Effector CD8-positive, alpha-beta T cell (primary cell): ENCODE measurements at regions not wholly inside any gene's neighbourhood (a gene's known extent, or its start where the extent isn't known, plus 50 kb on each side); places are given as distances from the start of the nearest gene placed in this dataset.
"Not testable (repeated sequence)": the region's sequence is repeated elsewhere in the genome, so short reads cannot be mapped to it uniquely, and the experiment has no call there.

Source experiments
- DNase-seq: peaks from one replicate; lab custom pipeline; 2025; lab: John Stamatoyannopoulos, UW

DNA sequence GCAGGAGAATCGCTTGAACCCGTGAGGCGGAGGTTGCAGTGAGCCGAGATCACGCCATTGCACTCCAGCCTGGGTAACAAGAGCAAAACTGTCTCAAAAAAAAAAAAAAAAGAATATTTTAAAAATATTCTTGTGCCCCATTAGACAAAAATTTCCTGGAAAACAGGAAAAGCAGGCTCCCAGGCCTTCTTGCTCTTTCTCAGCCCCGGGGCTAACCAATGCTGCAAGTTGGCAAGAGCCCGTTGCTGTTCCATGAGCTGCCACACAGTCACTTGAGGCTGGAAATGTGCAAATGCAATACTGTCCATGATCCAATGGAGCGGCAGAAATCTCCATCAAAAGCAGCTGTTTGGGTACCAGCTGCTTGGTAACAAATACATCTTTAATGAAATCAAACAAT, 994.7 kb downstream of the VRK1 start:
- DNase-seq, result no peak

GRCh38 chr14:97796511-97796910, 999.3 kb downstream of the VRK1 start:
- no peak for DNase-seq

DNA sequence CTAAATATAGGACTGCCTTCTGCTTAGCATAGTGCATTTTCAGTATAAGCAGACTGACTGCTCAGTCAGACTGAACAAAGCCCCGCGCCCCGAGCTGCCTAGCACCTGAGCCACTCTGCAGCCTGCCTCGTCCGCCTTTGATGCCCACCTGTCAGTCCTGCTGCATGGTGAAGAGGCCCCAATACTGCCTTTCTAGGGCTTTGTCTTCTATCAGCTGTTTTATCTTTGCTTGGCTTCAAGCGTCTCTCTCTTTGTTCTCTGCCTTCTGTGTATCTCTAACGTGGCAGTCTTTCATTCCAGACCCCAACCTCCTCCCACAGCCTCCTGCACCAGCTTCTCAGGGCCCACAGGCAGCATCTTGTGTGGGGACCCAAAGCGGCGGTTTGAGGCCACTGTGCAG, 1001.0 kb downstream of the VRK1 start:
- DNase-seq, result no peak

- no peak for DNase-seq
These were observed 1005.5 kb downstream of the VRK1 start for GRCh38 chr14:97802430-97803373.

DNA sequence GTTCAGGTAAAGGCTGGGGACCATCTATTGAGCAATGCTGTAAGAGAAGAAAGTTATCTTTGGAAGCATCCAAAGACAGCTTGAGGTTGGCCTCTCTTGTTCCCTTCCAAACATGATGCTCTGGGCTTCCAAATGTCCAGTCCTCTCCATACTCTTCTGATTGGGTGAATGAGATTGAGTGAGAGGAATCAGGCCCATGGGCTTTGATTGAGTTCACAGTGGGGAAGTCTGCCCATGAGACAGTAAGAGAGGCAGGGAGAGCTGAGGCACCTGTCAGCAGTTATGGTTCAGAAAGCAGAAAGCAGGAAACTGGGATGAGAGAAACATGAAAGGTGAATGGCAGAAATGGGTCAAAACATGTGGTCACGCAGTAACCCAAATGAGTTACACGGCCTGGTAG, 1006.9 kb downstream of the VRK1 start:
- DNase-seq, result no peak

- DNase-seq, result no peak
These were observed 1009.7 kb downstream of the VRK1 start for GRCh38 chr14:97806891-97807290.

GRCh38 chr14:97808541-97808940, 1011.4 kb downstream of the VRK1 start:
- not testable (repeated sequence) for DNase-seq

- no peak for DNase-seq
These were observed 1016.4 kb downstream of the VRK1 start for GRCh38 chr14:97813556-97813955.

GRCh38 chr14:97820781-97821180, 1023.6 kb downstream of the VRK1 start:
- DNase-seq, result no peak

- no peak for DNase-seq
These were observed 1027.0 kb downstream of the VRK1 start for GRCh38 chr14:97824218-97824617.

GRCh38 chr14:97827746-97828145, 1030.6 kb downstream of the VRK1 start:
- no peak for DNase-seq

- no peak for DNase-seq
These were observed 1035.6 kb downstream of the VRK1 start for GRCh38 chr14:97832776-97833175.

- DNase-seq, result no peak
These were observed 1041.8 kb downstream of the VRK1 start for GRCh38 chr14:97838986-97839385.

GRCh38 chr14:97840159-97840558, 1043.0 kb downstream of the VRK1 start:
- DNase-seq, result no peak

DNA sequence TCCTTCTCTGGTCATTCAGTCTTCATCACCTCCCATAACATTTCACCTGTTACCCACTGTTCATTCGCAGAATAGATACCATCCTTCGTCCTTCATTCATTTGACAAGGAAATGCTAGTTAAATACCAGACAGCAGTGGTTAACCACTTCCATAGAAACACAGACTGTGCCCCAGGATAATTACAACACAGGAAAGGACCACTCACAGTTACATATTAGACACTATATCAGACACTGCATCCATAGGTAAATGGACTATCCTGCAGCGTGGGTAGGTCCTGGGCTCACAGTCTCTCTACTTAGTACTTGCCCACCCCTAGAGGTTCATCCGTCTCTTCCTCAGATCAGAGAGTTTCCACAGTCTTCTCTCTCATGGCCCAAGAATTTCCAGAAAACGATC, 1044.6 kb downstream of the VRK1 start:
- DNase-seq, result no peak

DNA sequence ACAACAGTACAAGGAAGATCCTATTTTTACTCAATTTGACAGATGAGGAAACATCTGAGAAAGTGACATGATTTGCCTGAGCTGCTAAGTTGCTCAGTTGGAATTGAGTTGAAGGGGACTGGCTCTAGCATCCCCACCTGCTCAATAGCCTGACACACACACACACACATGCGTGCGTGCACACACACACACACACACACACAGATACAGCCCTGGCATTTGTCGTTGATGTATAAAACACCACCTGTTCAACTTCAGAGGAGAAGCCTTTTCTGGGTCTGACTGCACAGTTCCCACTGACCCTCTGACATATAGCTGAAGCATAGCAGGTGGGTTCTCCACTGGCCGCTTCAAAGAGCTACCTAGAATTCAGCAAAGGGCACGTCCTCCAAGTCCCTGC, 1045.9 kb downstream of the VRK1 start:
- DNase-seq, result no peak

DNA sequence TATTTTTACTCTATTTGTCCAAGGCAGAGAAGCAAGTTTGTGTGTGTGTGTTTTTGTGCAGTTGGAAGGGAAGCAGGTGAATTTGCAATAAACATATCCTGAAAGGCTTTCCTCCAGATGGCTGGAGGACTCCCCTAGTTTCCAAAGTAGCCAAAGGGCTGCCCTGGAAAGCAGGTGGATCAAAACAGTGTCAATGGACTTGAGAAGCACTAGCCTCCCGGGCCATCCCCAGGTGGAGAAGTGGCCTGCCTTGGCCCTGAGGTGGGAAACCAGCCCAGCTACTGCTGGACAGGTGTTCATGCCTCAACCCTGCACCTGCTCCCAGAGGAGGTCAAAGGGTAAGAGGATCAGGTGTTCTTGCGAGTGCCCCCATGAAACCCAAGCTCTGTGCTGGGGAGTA, 1046.9 kb downstream of the VRK1 start:
- DNase-seq, result no peak

DNA sequence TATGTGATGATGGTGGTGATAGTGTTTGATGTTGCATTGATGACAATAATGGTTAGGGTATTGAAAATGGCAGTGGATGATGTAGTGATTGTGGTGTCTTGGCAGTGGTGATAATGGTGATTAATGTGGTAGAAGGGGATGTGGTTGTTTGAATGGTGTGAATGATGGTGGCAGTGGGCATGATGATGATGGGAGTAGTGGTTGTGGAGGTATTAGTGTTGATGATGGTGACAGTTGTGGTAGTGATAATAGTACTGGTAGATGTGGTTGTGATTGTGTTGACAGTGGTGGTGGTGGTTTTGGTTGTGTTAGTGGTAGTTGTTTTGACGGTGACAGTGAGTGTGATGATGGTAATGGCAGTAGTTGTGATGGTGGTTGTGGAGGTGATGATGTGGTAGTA, 1049.0 kb downstream of the VRK1 start:
- no peak for DNase-seq

- DNase-seq, result no peak
These were observed 1051.3 kb downstream of the VRK1 start for GRCh38 chr14:97848317-97848980.

- DNase-seq, result no peak
These were observed 1053.3 kb downstream of the VRK1 start for GRCh38 chr14:97850466-97850865.

- DNase-seq, result no peak
These were observed 1053.7 kb downstream of the VRK1 start for GRCh38 chr14:97850886-97851285.

- no peak for DNase-seq
These were observed 1054.3 kb downstream of the VRK1 start for GRCh38 chr14:97851428-97851995.

GRCh38 chr14:97854918-97855317, 1057.7 kb downstream of the VRK1 start:
- DNase-seq, result no peak
